Transverse colon (tissue), 4 donors: ENCODE measurements at regions not wholly inside any gene's neighbourhood (a gene's known extent, or its start where the extent isn't known, plus 50 kb on each side); places are given as distances from the start of the nearest gene placed in this dataset.

Experiments
- POLR2A ChIP-seq: fragments of 450-650 bp; IDR thresholded peaks from one replicate; pipeline ENCODE4 v1.6.1; 2016; ENCODE audit warnings: antibody characterized with exemption, mild to moderate bottlenecking, moderate library complexity
- POLR2AphosphoS5 ChIP-seq, 3 donors: sonication (generic); formaldehyde crosslinking; IDR thresholded peaks; one replicate each; pipeline ENCODE4 v1.6.1; 2016; ENCODE audit warnings: antibody characterized with exemption in 3 of 3
- TF ChIP-seq, protein P1 (sequence below), 5 experiments: fragments of 200-600 bp in 3 of 5; fragments of 450-650 bp in 2 of 5; sonication (generic) in 3 of 5; IDR thresholded peaks; 1 replicate in 2 of 5; 2 replicates in 3 of 5; pipeline ENCODE4 v1.5.1; 2016 to 2017; ENCODE audit warnings: antibody characterized with exemption in 5 of 5, inconsistent platforms in 3 of 5, mild to moderate bottlenecking in 2 of 5, moderate library complexity in 1 of 5

DNA sequence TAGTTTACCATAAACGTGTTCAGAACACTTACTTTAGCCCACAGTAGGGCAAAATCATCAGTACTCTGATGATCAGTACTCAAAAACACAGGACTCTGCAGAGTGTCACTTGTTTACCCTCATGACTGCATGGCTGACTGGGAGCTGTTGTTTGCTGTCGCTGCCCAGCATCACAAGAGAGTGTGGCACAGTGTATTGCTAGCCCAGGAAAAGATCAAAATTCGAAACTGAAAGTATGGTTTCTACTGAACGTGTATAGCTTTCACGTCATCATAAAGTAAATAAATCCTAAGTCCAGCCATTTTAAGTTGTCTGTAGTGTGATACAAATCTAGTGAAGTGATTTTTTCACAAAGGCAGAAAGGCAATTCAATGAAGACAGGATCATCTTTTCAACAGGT lies 184.6 kb downstream of the RAMP3 start:
- TF ChIP-seq, protein P1, sequence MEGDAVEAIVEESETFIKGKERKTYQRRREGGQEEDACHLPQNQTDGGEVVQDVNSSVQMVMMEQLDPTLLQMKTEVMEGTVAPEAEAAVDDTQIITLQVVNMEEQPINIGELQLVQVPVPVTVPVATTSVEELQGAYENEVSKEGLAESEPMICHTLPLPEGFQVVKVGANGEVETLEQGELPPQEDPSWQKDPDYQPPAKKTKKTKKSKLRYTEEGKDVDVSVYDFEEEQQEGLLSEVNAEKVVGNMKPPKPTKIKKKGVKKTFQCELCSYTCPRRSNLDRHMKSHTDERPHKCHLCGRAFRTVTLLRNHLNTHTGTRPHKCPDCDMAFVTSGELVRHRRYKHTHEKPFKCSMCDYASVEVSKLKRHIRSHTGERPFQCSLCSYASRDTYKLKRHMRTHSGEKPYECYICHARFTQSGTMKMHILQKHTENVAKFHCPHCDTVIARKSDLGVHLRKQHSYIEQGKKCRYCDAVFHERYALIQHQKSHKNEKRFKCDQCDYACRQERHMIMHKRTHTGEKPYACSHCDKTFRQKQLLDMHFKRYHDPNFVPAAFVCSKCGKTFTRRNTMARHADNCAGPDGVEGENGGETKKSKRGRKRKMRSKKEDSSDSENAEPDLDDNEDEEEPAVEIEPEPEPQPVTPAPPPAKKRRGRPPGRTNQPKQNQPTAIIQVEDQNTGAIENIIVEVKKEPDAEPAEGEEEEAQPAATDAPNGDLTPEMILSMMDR (IDR thresholded peaks at IDR 0.05): no peak
- TF ChIP-seq POLR2A: no peak
- TF ChIP-seq POLR2AphosphoS5 (IDR thresholded peaks at IDR 0.05): no peak
